Left hindlimb (tissue), 1 donor: ENCODE measurements at regions not wholly inside any gene's neighbourhood (a gene's known extent, or its start where the extent isn't known, plus 50 kb on each side); places are given as distances from the start of the nearest gene placed in this dataset.

Experiments
- DNase-seq: peaks from one replicate; pipeline ENCODE4 v3.0.0-alpha.2; 2018

GRCh38 chr2:121082191-121082590 lies 202.8 kb downstream of the TFCP2L1 start:
- no peak for DNase-seq

- no peak for DNase-seq
Observed at GRCh38 chr2:121084130-121084680, 200.8 kb downstream of the TFCP2L1 start.

GRCh38 chr2:121085801-121086200 lies 199.2 kb downstream of the TFCP2L1 start:
- DNase-seq: no peak

- no peak for DNase-seq
Observed at GRCh38 chr2:121086450-121086849, 198.6 kb downstream of the TFCP2L1 start.

- DNase-seq: no peak
Observed at GRCh38 chr2:121087117-121087516, 197.9 kb downstream of the TFCP2L1 start.

- peak; percentile 85 for DNase-seq
Observed at GRCh38 chr2:121088251-121089165, 196.5 kb downstream of the TFCP2L1 start.

- DNase-seq: no peak
Observed at GRCh38 chr2:121089166-121089510, 195.9 kb downstream of the TFCP2L1 start.

- no peak for DNase-seq
Observed at GRCh38 chr2:121090088-121090715, 194.8 kb downstream of the TFCP2L1 start.

- DNase-seq: no peak
Observed at GRCh38 chr2:121092095-121092494, 192.9 kb downstream of the TFCP2L1 start.

- DNase-seq: no peak
Observed at GRCh38 chr2:121093692-121094091, 191.3 kb downstream of the TFCP2L1 start.

- DNase-seq: no peak
Observed at GRCh38 chr2:121094101-121094500, 190.9 kb downstream of the TFCP2L1 start.

GRCh38 chr2:121094845-121095244 lies 190.2 kb downstream of the TFCP2L1 start:
- DNase-seq: no peak

- peak; percentile 67 for DNase-seq
Observed at GRCh38 chr2:121095257-121096080, 189.5 kb downstream of the TFCP2L1 start.

GRCh38 chr2:121096611-121097010 lies 188.4 kb downstream of the TFCP2L1 start:
- DNase-seq: no peak

GRCh38 chr2:121098556-121098955 lies 186.4 kb downstream of the TFCP2L1 start:
- no peak for DNase-seq

GRCh38 chr2:121099329-121100290 lies 185.4 kb downstream of the TFCP2L1 start:
- DNase-seq: no peak

- DNase-seq: no peak
Observed at GRCh38 chr2:121101093-121101715, 183.8 kb downstream of the TFCP2L1 start.

- no peak for DNase-seq
Observed at GRCh38 chr2:121102941-121103340, 182.1 kb downstream of the TFCP2L1 start.

GRCh38 chr2:121103960-121104359 lies 181.0 kb downstream of the TFCP2L1 start:
- DNase-seq: no peak

GRCh38 chr2:121104721-121105141 lies 180.3 kb downstream of the TFCP2L1 start:
- no peak for DNase-seq

- DNase-seq: no peak
Observed at GRCh38 chr2:121110924-121111323, 174.1 kb downstream of the TFCP2L1 start.
